HK-2 (cell line): ENCODE measurements at regions not wholly inside any gene's neighbourhood (a gene's known extent, or its start where the extent isn't known, plus 50 kb on each side); places are given as distances from the start of the nearest gene placed in this dataset.

Experiments
- DNase-seq: peaks from one replicate; pipeline ENCODE4 v3.0.0-alpha.2; 2018; ENCODE audit not compliant: unreplicated experiment

DNA sequence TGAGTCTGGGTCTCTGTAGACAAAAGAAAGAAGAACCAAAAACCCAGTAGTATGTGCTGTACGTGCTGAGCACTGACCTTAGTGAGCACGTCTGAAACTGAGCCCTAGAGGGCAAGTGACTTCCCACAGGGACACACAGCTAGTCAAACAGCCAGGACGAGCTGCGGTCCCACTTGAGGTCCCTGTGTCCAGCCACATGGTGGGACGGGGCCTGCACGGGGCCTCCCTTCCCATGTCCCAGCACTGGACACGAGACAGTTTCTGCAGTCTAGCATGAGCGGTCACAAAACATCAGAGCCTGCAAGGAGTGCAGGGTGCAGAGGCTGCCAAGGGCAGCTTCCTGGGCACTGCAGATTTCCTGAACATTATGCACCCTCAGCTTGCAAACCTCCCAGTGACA is 121.6 kb downstream of the NCOR2 start:
- DNase-seq: no peak

DNA sequence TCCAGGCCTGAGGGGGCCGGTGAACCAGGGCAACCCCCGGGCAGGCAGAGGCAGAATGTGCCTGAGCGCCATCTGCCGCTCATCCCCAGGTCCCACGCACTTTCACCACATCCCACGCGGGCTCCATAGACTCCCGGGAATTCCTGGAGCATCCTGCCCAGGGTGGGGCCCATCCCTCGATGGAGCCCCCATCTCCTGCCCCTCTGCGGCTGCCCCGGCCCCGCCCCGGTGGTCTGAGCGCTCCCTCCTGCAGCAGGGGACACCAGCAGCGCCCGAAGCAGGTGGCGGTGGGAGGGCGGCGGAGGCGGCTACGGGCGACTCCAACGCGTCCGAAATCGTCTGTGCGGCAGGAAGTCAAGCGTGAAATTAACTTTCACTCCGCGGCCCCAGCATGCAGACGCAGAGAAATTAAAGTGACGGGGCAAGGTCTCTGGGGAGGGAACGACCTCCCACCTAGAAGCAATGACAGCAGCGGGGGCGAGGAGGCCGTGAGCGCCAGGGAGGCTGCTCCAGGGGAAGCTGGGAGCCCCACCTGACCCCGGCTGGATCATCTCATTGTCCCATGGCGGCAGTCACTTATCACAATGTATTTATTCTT is 122.2 kb downstream of the NCOR2 start:
- no peak for DNase-seq

DNA sequence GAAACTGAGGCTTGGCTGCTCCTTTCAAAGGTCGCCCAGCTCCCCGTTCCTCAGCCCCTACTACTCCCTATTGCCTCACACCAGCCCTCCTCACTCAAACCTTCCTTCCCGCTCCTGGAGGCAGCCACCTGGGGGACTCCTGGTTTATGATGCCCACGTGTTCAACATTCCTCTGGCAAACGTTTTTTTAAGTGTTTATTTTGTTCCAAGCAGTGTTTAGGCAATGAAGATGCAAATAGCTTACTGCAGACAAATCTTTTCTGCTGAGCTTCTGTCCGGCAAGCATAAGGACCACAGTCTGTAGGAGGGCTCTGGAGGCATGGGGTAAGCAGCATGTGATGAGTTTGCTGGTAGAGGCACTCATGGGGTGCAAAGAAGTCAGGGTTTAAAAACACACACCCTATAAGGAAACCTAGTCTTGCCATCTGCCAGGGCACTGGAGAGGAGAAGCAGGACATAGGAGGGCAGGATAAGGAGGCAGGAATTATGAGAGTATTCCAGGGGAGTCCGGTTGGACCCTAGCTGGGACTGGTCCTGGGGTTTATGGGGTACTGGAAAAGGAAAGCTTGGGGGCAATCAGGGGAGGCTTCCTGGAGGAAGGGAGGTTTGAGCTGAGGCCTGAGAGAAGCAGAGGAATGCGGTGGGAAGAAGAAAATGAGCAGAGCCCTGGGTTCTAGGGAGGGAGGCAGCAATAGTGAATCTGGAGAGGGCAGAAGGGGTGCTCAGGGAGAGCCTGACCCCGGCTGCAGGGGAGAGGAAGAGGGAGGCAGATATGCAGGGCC is 123.3 kb downstream of the NCOR2 start:
- no peak for DNase-seq

DNA sequence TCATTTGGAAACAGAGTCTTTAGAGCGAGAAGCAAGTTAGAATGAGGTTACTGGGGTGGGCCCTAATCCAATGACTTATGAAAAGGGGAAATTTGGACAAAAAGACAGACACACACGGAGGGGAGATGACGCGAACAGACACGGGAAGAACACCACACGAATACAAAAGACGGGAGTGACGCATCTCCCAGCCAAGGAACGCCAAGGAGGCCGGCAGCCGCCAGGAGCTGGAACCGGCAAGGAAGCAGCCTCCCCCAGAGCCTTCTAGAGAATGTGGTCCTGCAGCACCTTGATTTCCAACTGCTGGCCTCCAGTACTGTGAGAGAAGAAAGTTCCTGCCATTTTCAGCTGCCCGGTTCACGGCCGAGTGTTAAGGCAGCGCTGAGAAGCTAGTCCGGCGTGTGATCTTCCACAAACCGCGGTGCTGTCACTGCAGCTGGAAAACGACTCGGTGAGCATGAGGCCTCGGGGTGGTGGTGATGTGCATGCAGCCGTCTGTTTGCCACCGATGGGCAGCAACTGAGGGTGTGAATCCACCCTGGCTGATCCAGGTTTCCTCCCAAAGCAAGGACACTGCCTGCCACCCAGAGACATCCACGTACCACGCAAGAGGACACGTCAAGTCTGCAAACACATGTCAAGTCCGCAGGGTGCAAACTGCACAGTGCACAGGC is 124.5 kb downstream of the NCOR2 start:
- no peak for DNase-seq

DNA sequence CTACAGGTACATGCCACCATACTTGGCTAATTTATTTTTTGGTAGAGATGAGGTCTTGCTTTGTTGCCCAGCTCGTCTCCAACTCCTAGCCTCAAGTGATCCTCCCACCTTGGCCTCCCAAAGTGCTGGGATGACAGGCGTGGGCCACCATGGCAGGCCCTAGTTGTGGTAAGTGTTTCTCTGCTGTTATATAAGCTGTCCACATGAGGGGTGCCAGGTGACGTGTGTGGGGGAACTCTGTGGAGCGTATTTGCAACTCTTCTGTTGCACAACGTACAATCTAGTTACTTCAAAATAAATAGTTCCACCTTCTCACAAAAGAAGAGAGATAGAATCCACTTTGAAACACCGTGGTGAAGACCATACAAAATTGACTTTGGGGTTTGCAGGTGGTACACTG is 125.1 kb downstream of the NCOR2 start:
- DNase-seq: no peak

DNA sequence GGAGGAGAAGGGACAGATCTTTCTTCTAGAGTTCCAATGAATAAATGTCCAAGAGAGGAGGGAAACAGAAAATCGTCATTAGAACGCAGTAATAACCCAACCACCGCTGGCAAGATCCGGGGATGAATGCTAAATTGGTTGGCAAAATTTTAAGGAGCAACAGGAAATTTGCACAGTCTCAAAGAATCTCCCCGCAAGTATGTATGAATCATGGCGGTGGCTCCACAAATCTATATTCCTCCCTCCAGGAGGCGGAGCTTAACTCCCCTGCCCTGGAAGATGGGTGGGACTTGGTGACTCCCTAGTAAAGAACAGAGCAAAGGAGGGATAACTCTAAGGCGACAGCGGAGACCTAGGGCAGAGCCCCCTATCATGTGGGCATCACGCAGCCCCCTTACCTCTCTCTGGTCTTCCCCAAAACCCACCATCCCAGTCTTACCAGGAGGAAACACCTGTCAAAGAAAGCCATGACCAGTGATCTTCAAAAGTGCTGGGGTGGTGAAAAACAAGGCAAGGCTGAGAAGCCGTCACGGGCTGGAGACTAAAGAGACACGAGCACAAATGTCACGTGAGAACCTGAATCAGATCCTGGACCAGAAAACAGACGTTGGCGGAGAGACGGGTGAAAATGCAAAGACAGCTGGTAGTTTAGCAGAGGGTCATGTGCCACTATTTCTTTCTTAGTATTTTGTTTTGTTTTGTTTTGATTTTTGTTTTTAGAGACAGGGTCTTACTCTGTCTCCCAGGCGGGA is 125.8 kb downstream of the NCOR2 start:
- DNase-seq: no peak

DNA sequence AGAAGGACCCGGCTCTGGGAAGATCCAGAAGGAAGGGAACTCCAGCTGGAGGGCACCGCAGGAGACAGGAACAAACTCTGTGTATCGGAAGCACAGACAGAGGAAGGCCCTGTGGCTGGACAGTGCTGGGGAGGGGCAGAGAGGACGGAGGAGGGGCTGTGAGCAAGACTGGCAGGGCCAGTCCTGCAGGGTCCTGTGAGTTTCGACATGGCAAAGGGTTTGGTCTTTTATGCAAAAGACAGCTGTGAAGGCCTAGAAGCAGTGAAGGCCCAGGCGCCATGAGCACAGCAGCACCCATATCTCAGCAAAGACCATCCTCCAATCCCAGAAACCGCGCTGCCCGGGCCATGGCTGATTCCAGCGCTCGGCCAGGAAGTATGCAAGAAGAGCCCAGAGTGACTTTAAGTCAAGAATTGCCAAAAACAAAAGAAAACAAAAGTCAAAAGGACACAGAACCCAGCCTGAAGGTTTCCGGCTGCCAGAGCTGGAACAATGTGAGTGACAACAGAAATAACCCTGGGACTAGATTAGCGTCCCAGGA is 126.5 kb downstream of the NCOR2 start:
- DNase-seq: no peak

DNA sequence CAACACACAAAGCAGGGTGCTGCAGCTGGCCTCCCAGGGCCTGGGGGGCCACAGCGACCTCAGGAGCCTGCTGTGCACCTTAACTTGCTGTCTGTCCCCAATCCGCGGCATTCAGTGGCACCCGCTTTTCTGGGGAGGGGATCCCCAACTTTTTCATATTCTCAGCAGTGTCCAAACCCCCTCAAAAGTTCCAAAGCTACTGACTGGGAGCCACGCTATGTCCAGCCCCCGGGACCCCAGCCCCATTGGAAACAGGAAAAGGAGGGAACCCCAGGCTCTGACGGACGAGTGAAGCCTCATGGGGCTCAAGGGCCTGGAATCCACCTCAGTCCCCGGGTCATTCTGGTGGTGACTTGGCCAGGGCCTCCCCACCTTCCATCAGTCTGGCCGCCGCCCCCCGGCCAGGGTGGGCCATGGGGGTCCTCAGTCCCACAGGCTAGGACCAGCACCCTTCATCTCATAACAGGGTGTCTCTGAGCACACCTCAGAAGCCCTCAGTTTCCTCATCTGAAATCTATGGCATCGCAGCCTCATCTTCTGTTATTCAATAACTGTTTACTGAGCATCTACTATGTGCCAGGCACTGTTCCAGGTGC is 127.3 kb downstream of the NCOR2 start:
- no peak for DNase-seq

DNA sequence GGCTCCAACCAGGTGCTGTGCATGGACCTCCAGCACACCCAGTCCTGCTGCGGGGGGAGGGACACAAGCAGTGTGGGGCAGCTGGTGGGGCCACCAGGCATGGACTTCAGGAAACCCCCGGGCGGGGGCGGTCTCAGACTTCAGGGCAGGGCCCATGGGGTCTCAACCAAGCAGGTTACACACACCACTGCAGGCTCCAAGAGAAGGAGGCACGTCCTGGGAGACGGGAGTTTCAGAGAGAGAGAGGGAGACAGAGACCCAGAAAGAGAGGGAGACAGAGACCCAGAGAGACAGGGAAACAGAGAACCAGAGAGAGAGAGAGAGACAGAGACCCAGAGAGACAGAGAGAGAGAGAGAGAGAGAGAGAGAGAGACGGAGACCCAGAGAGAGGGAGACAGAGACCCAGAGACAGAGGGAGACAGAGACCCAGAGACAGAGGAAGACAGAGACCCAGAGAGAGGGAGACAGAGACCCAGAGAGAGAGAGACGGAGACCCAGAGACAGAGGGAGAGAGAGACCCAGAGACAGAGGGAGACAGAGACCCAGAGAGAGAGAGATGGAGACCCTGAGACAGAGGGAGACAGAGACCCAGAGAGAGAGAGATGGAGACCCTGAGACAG is 128.9 kb downstream of the NCOR2 start:
- no peak for DNase-seq

DNA sequence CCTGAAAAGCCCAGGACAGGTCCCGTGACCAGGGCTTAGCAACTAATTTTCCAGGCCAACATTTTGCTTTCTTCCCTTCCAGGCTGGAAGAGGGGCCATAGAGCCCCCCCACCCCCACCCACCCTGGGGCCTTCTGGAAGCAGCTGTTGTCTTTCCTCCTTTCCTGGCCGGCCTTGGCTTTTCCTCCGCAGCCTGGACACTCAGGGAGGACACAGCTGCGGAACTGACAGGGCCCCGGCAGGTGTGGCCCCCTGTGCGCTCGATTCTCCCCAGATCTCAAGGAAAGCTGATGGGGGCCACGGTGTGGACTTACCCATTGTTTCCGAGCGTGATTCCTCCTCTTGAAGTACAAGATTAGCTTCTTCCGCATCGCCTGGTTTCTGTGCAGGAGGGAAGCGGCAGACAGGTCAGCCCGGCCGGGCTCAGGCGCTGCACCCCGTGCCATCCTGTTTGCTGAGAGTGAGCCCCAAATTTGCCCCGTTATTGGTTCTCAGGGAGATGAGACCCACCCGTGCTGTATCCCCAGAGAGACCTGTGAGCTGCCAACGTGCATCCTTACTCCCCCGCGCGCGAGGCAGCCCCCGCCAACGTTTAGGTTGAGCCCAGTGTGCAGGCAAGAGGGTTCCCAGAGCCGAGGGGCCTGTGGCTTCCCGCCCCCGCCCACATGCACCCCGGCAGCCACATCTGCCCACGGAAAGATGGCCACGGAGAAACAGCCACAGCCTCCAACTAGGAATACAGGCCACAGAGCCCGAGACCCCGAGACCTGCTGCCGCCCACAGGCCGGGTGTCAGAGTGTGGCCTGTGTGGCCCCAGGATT is 129.6 kb downstream of the NCOR2 start:
- DNase-seq: no peak

DNA sequence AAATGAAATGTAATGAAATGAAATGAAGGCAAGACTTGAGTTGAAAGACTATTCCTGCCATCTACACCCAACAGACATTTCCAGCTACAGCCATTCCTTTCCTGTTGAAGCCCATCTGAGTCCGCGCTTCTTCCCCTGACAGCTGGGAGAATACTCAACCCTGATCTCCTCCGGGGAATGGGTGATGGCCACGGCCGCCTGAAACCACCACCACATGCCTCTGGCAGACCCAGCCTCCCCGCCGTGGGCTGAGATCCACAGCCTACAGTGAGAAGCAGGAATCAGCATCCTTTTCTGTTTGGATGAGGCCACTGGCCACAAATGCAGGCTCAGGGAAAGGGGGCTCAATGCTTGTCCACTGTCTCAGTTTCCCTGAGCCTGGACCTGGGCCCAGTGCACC is 130.3 kb downstream of the NCOR2 start:
- DNase-seq: no peak

DNA sequence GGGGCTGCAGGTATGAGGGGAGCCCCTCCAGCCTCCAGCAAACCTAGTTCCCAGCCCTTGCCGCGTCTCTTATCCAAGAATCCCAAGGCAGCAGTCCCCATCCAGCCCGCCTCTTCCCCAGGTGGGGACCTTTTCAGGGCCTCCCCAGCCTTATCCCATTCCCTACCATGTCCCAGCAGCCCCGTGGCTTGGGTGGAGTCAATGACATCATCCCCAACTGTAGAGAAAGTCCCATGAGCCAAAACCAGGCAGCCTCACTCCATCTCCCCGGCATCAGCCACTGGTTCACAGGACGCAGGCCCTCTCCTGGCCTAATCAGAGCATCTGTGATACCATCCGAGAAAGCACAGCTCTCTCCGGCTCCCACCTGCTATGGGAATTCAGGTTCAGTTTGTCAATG is 131.0 kb downstream of the NCOR2 start:
- no peak for DNase-seq

DNA sequence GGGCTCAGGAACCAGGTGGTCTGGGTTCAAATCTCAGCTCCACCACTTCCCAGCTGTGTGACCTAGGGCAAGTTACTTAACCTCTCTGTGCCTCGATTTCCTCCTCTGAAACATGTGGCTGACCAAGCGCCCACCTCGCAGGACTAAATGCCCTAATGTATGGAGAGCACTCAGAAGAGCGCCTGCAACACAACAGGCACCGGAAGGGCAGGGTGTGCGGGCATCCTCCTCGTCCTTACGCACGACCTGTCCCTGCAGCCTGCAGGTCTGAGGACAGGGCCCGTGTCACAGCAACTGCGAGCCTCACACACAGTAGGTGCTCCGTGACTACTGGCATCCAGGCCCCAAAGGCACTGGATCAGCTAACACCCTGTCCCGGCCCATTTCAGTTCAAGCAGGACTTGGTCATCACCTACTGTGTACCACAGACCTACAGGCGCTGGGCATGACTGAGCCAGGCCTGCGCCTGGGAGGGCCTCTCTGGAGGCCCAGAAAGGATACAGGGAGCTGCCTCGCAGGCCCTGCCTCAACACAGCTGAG is 131.5 kb downstream of the NCOR2 start:
- no peak for DNase-seq

DNA sequence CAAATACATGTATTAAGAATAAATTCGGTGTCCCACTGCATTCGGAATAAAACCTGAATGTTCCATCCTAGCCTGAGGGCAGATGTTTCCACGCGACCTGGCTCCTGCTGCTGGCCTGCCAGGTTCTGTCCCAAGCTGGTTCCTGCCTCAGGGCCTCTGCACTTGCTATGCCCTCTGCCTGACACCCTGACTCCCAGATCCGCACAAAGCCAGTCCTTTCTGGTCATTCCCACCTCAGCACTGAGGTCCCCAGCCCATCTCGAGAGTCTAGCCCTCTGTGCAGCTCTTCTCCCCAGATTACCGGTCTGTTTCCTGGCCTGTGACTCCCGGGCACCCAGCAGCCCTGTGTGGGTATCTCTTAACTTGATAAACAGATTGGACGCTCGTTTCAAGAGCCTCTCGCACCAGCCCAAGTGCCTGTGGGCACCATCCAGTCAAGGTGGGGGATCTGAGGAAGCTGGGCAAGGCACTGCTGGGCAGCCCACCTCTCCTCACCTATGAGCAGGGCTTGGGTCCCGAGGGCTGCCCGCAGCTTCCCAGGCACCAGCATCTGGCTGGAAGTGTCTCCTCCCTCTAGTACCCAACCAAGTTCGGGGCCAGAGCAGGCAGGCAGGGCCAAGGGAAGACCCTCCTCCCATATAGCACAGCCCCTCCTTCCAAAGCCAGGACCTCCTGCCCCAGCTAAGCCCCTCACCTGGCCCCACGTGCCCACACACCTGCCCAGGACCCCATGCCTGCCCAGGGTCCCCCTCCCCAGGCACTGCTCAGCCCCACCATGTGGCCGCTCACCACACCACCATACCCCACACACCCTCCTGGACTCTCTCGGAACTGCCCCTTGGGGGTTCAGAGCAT is 132.2 kb downstream of the NCOR2 start:
- DNase-seq: no peak

DNA sequence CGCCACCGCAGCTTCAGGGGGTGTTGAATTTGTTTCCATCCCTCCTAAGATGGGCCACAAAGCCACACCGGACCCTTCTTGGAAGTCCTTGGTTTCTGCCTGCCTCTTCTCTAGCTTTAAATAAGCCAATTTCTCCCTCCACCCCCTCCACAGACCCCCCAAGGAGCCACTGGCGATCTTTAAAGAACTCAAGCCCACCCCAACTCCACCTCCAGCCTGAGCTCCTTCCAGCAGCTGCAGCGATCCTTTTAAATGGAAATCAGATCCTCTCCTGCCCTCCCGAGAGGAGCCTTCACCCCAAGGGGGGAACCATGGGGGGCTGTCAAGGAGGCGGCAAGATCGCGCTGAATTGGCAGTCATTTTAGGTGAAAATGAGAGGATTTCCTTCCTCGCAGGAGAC is 133.1 kb downstream of the NCOR2 start:
- no peak for DNase-seq

DNA sequence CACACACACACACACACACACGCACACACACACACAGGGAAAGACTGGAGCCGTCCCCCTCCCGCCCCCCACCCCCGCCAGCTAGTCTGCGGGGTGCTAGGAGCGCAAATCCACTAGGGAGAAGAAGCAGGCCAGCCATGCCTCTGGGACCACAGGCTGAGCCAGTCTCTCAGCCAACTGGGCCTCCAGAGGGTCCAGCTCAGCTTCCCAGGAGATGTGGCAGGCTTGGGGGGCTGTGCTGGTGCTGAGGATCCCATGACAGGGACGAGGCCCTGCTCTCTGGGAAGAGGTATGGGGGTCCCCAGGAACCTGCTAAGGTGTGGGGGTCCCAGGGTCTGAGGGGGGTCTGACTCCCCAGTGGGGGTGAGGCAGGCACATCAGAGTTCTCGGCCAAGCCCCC is 133.5 kb downstream of the NCOR2 start:
- DNase-seq: no peak

DNA sequence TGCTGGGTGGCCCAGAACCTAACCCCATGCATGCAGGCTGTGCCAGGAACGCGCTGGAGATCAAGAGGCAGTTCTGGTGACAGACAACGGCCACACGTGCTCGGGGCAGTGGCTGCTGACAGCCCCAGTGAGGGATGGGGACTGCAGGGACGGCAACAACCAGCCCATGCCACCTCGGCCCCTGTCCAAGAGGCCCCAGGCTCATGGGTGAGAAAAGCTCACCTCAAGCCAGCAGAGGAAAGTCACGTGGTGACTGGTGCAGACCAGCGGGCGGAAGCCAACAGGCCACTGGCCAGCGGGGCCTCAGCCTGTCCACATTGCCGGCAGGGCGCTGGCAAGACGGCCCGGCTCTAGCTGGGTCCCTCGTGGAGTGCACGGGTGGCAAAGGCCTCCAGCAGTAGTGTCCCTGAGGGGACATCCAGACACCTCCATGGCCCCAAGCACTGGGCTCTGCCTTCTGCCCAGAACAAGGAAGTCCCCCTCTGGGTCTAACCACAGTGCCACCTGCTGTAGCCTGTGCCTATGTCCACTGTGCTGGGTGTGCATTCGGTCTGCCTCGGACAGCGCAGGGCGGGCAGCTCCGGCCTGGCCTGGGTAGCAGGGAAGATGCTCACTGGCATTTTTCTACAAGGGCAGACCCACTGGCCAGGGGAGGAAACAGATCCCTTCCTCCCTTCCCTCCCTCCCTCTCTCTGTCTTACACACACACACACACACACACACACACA is 134.1 kb downstream of the NCOR2 start:
- DNase-seq: no peak

DNA sequence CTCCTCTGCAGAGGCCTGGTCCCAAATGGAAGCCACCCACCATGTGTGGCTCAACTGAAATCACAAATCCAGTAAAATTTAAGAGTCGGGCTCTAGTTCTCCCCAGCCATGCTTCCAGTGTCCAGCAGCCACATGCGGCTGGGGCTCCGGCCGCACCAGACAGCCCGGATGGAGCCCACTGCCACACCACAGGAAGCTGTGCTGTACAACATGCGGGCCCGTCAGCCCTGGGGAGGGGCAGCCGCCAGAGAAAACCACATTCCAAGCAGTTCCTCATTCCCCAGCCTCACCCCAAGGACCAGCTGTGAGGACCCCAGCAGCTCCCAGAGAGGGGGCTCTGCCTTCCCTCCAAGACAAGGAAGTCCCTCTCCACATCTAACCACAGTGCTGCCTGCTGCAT is 135.0 kb downstream of the NCOR2 start:
- no peak for DNase-seq

DNA sequence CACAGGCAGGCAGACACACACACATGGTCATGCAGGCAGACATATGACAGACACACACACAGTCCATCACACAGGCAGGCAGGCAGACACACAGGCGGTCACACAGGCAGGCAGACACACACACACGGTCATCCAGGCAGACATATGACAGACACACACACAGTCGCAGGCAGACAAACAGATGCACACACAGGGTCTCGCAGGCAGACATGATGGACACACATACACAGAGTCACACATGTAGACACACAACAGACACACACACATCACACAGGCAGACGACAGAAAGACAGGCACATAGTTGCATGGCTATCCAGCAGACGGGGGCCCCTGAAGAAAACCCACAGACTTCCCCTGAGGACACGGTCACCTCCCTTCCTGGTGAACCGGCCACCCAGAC is 135.4 kb downstream of the NCOR2 start:
- DNase-seq: no peak
